ENCODE measurements at regions not wholly inside any gene's neighbourhood (a gene's known extent, or its start where the extent isn't known, plus 50 kb on each side); places are given as distances from the start of the nearest gene placed in this dataset.

DNA sequence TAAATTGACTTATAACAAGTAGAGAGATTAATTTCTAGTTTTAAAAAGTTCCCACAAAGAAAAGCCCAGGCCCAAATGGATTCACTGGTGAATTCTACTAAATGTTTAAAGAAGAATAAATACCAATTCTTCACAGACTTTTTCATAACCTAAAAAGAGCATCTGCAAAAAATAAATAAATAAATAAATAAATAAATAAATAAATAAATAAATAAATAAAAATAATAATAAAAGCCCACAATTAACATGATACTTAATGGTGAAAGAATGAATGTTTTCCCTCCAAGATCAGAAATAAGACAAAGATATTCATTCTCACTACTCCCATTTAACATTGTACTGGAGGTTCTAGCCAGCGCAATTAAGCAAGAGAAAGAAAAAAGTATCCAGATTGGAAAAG, 97.6 kb upstream of the KAZN start:
- no peak for TF ChIP-seq TEAD4 (IDR thresholded peaks at IDR 0.05)
- no peak for TF ChIP-seq YY1 (IDR thresholded peaks at IDR 0.05; ENCODE audit: low read depth)
- no peak for TF ChIP-seq ZBTB7A (IDR thresholded peaks at IDR 0.05; ENCODE audit: low read depth)
- TF ChIP-seq, protein P1, sequence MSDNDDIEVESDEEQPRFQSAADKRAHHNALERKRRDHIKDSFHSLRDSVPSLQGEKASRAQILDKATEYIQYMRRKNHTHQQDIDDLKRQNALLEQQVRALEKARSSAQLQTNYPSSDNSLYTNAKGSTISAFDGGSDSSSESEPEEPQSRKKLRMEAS (IDR thresholded peaks at IDR 0.05) = no peak
- TF ChIP-seq TAF1 (IDR thresholded peaks at IDR 0.05; ENCODE audit: low read depth) = no peak
- TF ChIP-seq, protein P2, sequence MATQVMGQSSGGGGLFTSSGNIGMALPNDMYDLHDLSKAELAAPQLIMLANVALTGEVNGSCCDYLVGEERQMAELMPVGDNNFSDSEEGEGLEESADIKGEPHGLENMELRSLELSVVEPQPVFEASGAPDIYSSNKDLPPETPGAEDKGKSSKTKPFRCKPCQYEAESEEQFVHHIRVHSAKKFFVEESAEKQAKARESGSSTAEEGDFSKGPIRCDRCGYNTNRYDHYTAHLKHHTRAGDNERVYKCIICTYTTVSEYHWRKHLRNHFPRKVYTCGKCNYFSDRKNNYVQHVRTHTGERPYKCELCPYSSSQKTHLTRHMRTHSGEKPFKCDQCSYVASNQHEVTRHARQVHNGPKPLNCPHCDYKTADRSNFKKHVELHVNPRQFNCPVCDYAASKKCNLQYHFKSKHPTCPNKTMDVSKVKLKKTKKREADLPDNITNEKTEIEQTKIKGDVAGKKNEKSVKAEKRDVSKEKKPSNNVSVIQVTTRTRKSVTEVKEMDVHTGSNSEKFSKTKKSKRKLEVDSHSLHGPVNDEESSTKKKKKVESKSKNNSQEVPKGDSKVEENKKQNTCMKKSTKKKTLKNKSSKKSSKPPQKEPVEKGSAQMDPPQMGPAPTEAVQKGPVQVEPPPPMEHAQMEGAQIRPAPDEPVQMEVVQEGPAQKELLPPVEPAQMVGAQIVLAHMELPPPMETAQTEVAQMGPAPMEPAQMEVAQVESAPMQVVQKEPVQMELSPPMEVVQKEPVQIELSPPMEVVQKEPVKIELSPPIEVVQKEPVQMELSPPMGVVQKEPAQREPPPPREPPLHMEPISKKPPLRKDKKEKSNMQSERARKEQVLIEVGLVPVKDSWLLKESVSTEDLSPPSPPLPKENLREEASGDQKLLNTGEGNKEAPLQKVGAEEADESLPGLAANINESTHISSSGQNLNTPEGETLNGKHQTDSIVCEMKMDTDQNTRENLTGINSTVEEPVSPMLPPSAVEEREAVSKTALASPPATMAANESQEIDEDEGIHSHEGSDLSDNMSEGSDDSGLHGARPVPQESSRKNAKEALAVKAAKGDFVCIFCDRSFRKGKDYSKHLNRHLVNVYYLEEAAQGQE (IDR thresholded peaks at IDR 0.05; ENCODE audit: low read depth) = no peak
- no peak for TF ChIP-seq CEBPB (IDR thresholded peaks at IDR 0.05)

DNA sequence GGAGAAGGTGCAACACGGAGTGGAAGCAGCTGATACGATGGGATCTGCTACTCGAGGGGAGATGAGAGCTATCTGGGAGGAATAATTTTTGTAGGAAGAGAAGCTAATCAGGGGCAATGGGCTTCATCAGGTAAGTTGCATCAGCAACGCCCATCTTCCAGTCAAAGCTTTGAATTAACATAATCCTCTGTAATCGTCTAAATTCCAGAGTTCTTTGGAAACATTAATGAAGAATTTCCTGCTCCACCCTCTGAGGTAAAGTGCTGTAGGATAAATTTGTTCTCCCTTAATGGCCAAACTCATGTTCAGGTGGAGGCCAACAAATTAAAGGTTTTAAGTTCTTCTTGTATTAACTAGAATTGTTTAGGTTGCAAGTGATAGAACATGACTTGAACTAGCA, 94.0 kb upstream of the KAZN start:
- TF ChIP-seq YY1 (IDR thresholded peaks at IDR 0.05; ENCODE audit: low read depth) (no peak), EGR1 (IDR thresholded peaks at IDR 0.05) (no peak)

DNA sequence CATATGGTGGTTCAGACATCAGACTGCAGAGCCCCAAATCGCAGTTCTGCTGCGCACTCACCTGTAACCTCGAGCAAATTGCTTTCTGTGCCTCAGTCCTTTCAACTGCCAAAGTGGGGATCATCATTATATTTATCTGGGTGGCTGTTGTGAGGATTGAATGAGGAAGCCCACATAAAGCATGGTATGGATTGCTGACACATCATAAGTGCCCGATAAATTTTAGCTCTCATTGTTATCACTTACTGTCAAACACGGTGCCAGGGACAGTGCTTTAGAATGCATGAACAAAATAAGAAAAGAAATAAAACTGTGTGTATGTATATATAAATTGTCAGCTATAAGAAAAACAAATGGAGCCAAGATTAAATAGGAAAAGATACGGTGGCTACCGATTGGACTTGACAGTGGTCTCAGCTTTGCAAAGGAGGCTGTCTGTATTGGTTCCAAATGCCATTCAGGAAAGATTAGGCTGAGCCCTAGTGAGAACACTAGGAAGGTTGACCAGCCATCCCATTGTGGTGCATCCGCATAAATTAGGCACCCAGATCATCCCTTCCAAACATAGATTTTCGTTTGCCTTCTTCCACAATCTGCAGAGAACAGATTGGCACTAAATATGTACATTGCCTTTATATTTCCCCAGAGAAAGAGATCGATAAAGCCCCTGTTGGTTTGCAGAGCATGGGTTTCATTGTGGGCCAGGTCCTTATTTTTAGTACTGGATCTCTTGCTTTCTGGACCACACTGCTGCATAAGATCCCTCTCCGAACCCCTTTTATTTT, 91.8 kb upstream of the KAZN start:
- TF ChIP-seq TAF1 (IDR thresholded peaks at IDR 0.05; ENCODE audit: low read depth) = no peak
- TF ChIP-seq CEBPB (IDR thresholded peaks at IDR 0.05) = no peak
- TF ChIP-seq, protein P3, sequence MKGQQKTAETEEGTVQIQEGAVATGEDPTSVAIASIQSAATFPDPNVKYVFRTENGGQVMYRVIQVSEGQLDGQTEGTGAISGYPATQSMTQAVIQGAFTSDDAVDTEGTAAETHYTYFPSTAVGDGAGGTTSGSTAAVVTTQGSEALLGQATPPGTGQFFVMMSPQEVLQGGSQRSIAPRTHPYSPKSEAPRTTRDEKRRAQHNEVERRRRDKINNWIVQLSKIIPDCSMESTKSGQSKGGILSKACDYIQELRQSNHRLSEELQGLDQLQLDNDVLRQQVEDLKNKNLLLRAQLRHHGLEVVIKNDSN (IDR thresholded peaks at IDR 0.05) = no peak
- TF ChIP-seq YY1 (IDR thresholded peaks at IDR 0.05; ENCODE audit: low read depth) = no peak
- no peak for TF ChIP-seq FOXM1 (IDR thresholded peaks at IDR 0.05; ENCODE audit: borderline replicate concordance, low read depth)

DNA sequence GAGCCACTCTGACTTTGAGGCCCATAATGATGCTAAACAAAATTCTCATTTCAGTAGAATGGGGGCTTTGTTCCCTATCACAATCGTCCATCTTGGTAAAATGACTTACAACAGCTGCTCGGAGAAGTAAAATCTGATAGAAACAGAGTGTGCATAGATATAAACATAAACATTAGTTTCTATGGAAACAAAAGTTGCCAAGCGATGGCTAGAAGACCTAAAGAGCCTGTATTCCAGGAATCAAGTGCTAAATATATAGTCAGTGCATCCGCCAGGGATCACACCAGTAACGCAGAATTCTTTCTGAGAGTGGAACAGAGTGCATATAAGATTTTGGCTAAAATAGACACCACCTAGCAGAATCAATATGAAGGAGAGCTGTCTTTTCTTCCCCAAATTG, 91.2 kb upstream of the KAZN start:
- TF ChIP-seq, protein P3 (IDR thresholded peaks at IDR 0.05) = no peak
- TF ChIP-seq ZBTB7A (IDR thresholded peaks at IDR 0.05; ENCODE audit: low read depth) (no peak), CEBPB (IDR thresholded peaks at IDR 0.05) (no peak), YY1 (IDR thresholded peaks at IDR 0.05; ENCODE audit: low read depth) (no peak), CREB1 (IDR thresholded peaks at IDR 0.05; ENCODE audit: low read depth) (no peak), NFIC (IDR thresholded peaks at IDR 0.05) (no peak), FOXM1 (IDR thresholded peaks at IDR 0.05; ENCODE audit: borderline replicate concordance, low read depth) (no peak), TAF1 (IDR thresholded peaks at IDR 0.05; ENCODE audit: low read depth) (no peak), RAD21 (IDR thresholded peaks at IDR 0.05; ENCODE audit: low read depth) (no peak), TCF12 (IDR thresholded peaks at IDR 0.05; ENCODE audit: low read depth) (no peak), EGR1 (IDR thresholded peaks at IDR 0.05) (no peak)
- TF ChIP-seq, protein P2 (IDR thresholded peaks at IDR 0.05; ENCODE audit: low read depth) = no peak
- TF ChIP-seq, protein P1 (IDR thresholded peaks at IDR 0.05) = no peak

DNA sequence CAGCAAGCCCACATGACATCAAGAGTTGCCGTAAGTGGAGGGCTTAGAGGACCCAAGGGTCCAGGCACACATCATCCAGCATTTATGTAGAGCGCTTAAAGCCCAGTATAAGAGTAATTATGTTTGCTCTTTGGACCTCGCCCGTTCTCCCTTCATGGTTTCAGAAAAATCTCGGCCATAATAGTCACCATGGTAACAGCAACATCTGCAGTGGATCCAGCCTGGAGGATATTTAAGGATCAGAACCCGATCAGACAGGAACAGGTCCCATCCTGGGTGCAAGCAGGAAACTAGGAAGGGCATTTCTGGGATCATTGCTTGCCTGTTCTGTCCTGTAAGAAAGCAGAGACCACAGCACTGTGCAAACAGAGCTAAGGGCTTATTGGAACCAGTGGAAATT, 89.9 kb upstream of the KAZN start:
- TF ChIP-seq EP300 (IDR thresholded peaks at IDR 0.05; ENCODE audit: borderline replicate concordance) (no peak), TAF1 (IDR thresholded peaks at IDR 0.05; ENCODE audit: low read depth) (no peak), NFIC (IDR thresholded peaks at IDR 0.05) (no peak), CREB1 (IDR thresholded peaks at IDR 0.05; ENCODE audit: low read depth) (no peak), TEAD4 (IDR thresholded peaks at IDR 0.05) (no peak), EGR1 (IDR thresholded peaks at IDR 0.05) (no peak), CEBPB (IDR thresholded peaks at IDR 0.05) (no peak), ZBTB7A (IDR thresholded peaks at IDR 0.05; ENCODE audit: low read depth) (no peak), FOXM1 (IDR thresholded peaks at IDR 0.05; ENCODE audit: borderline replicate concordance, low read depth) (no peak), YY1 (IDR thresholded peaks at IDR 0.05; ENCODE audit: low read depth) (no peak), RAD21 (IDR thresholded peaks at IDR 0.05; ENCODE audit: low read depth) (no peak), TCF12 (IDR thresholded peaks at IDR 0.05; ENCODE audit: low read depth) (no peak)
- TF ChIP-seq, protein P3 (IDR thresholded peaks at IDR 0.05) = no peak
- TF ChIP-seq, protein P1 (IDR thresholded peaks at IDR 0.05) = no peak
- TF ChIP-seq, protein P2 (IDR thresholded peaks at IDR 0.05; ENCODE audit: low read depth) = no peak
